ENCODE measurements at regions not wholly inside any gene's neighbourhood (a gene's known extent, or its start where the extent isn't known, plus 50 kb on each side); places are given as distances from the start of the nearest gene placed in this dataset.

GRCh38 chr10:107717046-107717445 is 552.5 kb upstream of the SORCS1 start:
- H3K9me3 Mint-ChIP-seq: peaks cover 2 to 33% (median 14%) of the 10 kb centered on the region in 6 donors
- DNase-seq: no peak
- no peak overlapping the region for H3K4me3 Mint-ChIP-seq
- no peaks in the 10 kb centered on the region for H3K4me1 Mint-ChIP-seq
- no peaks in the 10 kb centered on the region for H3K36me3 Mint-ChIP-seq
- peaks cover 0 to 3% (median 0%) of the 10 kb centered on the region in 3 donors for H3K27me3 Mint-ChIP-seq (ENCODE audit: low read depth in 3 of 3)
- no peak overlapping the region for H3K27ac Mint-ChIP-seq

DNA sequence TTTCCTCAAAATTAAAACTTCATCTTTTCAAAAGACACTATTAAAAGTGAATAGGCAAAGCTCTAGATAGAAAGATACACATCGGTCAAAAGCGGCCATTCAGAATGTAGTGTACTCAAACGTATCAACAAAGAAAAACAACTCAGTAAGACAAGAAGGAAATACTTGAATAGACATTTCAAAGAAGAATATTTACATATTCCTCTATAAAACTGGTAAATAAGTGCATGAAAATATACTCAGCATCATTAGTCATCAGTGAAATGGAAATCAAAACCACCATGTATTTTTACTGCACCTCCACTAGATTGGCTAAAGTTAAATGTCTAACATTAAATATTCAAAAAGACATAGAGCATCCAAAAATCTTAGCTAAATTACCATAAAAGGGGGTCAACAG is 551.1 kb upstream of the SORCS1 start:
- no peak for DNase-seq
- peaks cover 0 to 3% (median 0%) of the 10 kb centered on the region in 3 donors for H3K27me3 Mint-ChIP-seq (ENCODE audit: low read depth in 3 of 3)
- no peaks in the 10 kb centered on the region for H3K36me3 Mint-ChIP-seq
- no peak overlapping the region for H3K27ac Mint-ChIP-seq
- H3K4me1 Mint-ChIP-seq: no peaks in the 10 kb centered on the region
- peaks cover 6 to 26% (median 15%) of the 10 kb centered on the region in 6 donors for H3K9me3 Mint-ChIP-seq
- no peak overlapping the region for H3K4me3 Mint-ChIP-seq

GRCh38 chr10:107708981-107709380 is 544.5 kb upstream of the SORCS1 start:
- Mint-ChIP-seq H3K36me3 (no peaks in the 10 kb centered on the region), H3K4me1 (no peaks in the 10 kb centered on the region), H3K9me3 (peaks cover 4 to 12% (median 9%) of the 10 kb centered on the region in 6 donors), H3K27ac (no peak overlapping the region), H3K4me3 (no peak overlapping the region), H3K27me3 (ENCODE audit: low read depth in 3 of 3) (no peaks in the 10 kb centered on the region)
- DNase-seq: no peak

GRCh38 chr10:107706096-107706725 is 541.7 kb upstream of the SORCS1 start:
- Mint-ChIP-seq H3K27ac (no peak overlapping the region), H3K4me1 (no peaks in the 10 kb centered on the region), H3K9me3 (peaks cover 2 to 10% (median 6%) of the 10 kb centered on the region in 6 donors), H3K4me3 (no peak overlapping the region), H3K27me3 (ENCODE audit: low read depth in 3 of 3) (no peaks in the 10 kb centered on the region), H3K36me3 (no peaks in the 10 kb centered on the region)
- DNase-seq: no peak

GRCh38 chr10:107701943-107702342 is 537.4 kb upstream of the SORCS1 start:
- Mint-ChIP-seq H3K4me1 (no peaks in the 10 kb centered on the region), H3K4me3 (no peak overlapping the region), H3K27ac (no peak overlapping the region), H3K27me3 (ENCODE audit: low read depth in 3 of 3) (no peaks in the 10 kb centered on the region), H3K36me3 (no peaks in the 10 kb centered on the region), H3K9me3 (peaks cover 0 to 19% (median 5%) of the 10 kb centered on the region in 6 donors)
- no peak for DNase-seq

- DNase-seq: no peak
- Mint-ChIP-seq H3K36me3 (no peaks in the 10 kb centered on the region), H3K4me1 (no peaks in the 10 kb centered on the region), H3K27me3 (ENCODE audit: low read depth in 3 of 3) (peaks cover 0 to 5% (median 1%) of the 10 kb centered on the region in 3 donors), H3K27ac (no peak overlapping the region), H3K4me3 (no peak overlapping the region), H3K9me3 (peaks cover 0 to 15% (median 7%) of the 10 kb centered on the region in 6 donors)
These were observed 527.6 kb upstream of the SORCS1 start for GRCh38 chr10:107692072-107692471.

DNA sequence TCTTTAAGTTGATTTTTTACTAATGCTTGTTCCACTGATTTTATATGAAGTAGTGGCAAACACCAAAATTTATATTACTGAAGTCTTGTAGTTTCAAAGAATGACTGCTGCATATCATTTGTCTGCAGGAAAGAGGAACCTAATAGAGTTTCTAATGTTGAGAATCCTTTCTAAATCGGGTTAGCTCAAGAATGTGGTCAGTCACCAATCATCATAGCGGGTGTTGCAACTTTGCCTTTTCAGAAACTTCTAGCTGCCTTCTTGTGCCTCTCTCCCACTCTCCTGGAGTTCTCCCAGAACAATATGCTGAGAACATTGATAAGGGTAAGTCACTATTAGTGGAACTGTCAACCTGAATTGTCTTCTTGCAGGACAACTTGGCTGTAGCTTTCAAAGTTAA is 524.8 kb upstream of the SORCS1 start:
- Mint-ChIP-seq H3K9me3 (peaks cover 2 to 9% (median 8%) of the 10 kb centered on the region in 6 donors), H3K4me3 (no peak overlapping the region), H3K4me1 (no peaks in the 10 kb centered on the region), H3K27ac (no peak overlapping the region), H3K27me3 (ENCODE audit: low read depth in 3 of 3) (peaks cover 0 to 5% (median 1%) of the 10 kb centered on the region in 3 donors), H3K36me3 (no peaks in the 10 kb centered on the region)
- no peak for DNase-seq

DNA sequence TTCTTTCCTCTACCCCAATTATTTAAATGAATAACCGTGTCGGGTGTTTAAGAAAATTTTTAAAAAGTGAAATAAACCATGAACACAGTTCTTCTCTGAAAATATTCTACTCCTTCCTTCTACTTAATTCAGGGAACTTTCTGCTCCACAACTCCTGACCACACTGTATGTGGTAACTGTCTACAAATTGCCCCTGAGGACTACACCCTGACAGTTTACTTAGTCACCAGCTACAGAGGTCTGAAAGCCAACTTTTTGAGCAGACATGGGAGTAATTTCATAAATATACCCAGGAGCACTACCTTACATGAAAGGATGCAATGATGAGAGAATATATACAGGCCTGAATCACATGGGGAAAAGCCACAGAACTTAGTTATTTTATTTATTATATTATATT is 523.2 kb upstream of the SORCS1 start:
- no peak overlapping the region for H3K4me3 Mint-ChIP-seq

GRCh38 chr10:107686095-107686494 is 521.6 kb upstream of the SORCS1 start:
- H3K4me1 Mint-ChIP-seq: no peaks in the 10 kb centered on the region
- no peak overlapping the region for H3K4me3 Mint-ChIP-seq
- H3K27me3 Mint-ChIP-seq (ENCODE audit: low read depth in 3 of 3): peaks cover 0 to under 1% (median 0%) of the 10 kb centered on the region in 3 donors
- peaks cover 1 to 11% (median 7%) of the 10 kb centered on the region in 6 donors for H3K9me3 Mint-ChIP-seq
- H3K36me3 Mint-ChIP-seq: no peaks in the 10 kb centered on the region
- no peak overlapping the region for H3K27ac Mint-ChIP-seq
- DNase-seq: no peak

More for the DNA sequence above, 523.2 kb upstream of the SORCS1 start:
- Mint-ChIP-seq H3K27ac (no peak overlapping the region), H3K27me3 (ENCODE audit: low read depth in 3 of 3) (peaks cover 0 to 2% (median 1%) of the 10 kb centered on the region in 3 donors), H3K36me3 (no peaks in the 10 kb centered on the region), H3K9me3 (peaks cover 1 to 11% (median 4%) of the 10 kb centered on the region in 6 donors), H3K4me1 (no peaks in the 10 kb centered on the region)
- DNase-seq: no peak

GRCh38 chr10:107671960-107672359 is 507.5 kb upstream of the SORCS1 start:
- no peaks in the 10 kb centered on the region for H3K4me1 Mint-ChIP-seq
- H3K4me3 Mint-ChIP-seq: no peak overlapping the region
- no peaks in the 10 kb centered on the region for H3K27me3 Mint-ChIP-seq (ENCODE audit: low read depth in 3 of 3)
- peaks cover 0 to 23% (median 8%) of the 10 kb centered on the region in 6 donors for H3K9me3 Mint-ChIP-seq
- H3K36me3 Mint-ChIP-seq: no peaks in the 10 kb centered on the region
- DNase-seq: no peak
- no peak overlapping the region for H3K27ac Mint-ChIP-seq

GRCh38 chr10:107666214-107666613 is 501.7 kb upstream of the SORCS1 start:
- peaks cover 2 to 21% (median 11%) of the 10 kb centered on the region in 6 donors for H3K9me3 Mint-ChIP-seq
- no peak overlapping the region for H3K4me3 Mint-ChIP-seq
- H3K4me1 Mint-ChIP-seq: no peaks in the 10 kb centered on the region

DNA sequence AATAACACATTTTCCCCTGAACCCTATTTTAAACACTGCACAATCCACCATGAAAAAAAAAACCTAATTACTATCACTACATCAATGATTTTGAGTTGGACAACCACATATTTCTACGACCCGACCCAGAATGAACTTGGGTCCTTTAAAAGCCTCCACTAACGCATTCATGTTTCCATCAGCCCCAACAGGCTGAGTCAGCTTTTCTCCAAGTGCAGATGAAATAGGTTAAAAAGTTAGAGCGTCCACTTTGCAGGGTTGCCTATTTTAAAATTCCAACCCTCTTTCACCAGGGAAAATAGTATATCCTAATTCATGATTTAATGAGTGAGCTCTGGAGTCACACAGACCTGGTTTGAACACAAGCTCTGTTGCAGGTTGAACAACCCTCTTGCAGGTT is 501.0 kb upstream of the SORCS1 start:
- Mint-ChIP-seq H3K36me3 (no peaks in the 10 kb centered on the region), H3K9me3 (peaks cover 0 to 21% (median 11%) of the 10 kb centered on the region in 6 donors), H3K27me3 (ENCODE audit: low read depth in 3 of 3) (no peaks in the 10 kb centered on the region), H3K27ac (no peak overlapping the region), H3K4me3 (no peak overlapping the region), H3K4me1 (no peaks in the 10 kb centered on the region)
- DNase-seq: no peak

More at GRCh38 chr10:107666214-107666613, 501.7 kb upstream of the SORCS1 start:
- no peaks in the 10 kb centered on the region for H3K27me3 Mint-ChIP-seq (ENCODE audit: low read depth in 3 of 3)
- DNase-seq: no peak
- no peak overlapping the region for H3K27ac Mint-ChIP-seq
- no peaks in the 10 kb centered on the region for H3K36me3 Mint-ChIP-seq

DNA sequence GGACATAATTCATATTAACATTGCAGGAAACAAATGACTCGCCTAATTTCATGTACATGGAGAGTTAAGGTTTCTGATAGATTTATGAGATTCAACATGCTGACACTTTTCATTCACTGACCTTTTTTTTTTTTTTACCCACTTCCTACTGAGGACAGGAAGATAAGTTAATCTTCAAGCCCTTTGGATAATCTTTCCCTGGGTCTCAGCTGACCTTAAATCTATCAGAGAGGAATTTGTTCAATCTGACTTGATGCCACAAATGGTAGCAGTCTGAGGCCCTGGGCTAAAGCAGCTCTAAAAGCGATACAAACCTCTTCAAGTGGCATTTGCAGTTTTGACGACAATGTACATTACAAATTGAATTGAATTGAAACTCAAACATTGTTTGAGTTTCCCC is 493.3 kb upstream of the SORCS1 start:
- peaks cover 0 to 3% (median 0%) of the 10 kb centered on the region in 3 donors for H3K27me3 Mint-ChIP-seq (ENCODE audit: low read depth in 3 of 3)
- H3K36me3 Mint-ChIP-seq: no peaks in the 10 kb centered on the region
- H3K9me3 Mint-ChIP-seq: peaks cover 4 to 10% (median 6%) of the 10 kb centered on the region in 6 donors
- no peak for DNase-seq
- no peak overlapping the region for H3K4me3 Mint-ChIP-seq
- H3K27ac Mint-ChIP-seq: no peak overlapping the region
- peaks cover 8 to 22% of the 10 kb centered on the region in 2 donors for H3K4me1 Mint-ChIP-seq

DNA sequence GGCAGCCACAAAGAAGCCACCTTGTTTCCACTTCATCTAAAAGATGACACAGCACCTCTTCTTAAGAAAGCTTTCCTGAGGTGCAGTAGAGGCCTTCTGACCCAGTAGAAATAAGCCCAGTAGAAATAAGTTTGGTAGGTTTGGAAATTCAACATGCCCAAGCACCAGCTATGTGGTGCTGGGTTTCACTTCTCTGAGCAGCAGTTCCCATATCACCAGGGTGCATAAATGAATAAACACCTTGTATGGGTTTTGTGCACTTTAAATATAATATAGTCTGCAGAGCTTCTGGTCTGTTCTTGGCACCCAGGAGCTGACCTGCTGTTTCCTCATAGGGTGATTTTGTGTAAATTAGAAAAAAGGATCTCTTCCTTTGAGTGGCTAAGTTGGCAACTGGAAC is 492.4 kb upstream of the SORCS1 start:
- DNase-seq: no peak

More for the DNA sequence above, 492.4 kb upstream of the SORCS1 start:
- Mint-ChIP-seq H3K9me3 (peaks cover 4 to 8% (median 6%) of the 10 kb centered on the region in 6 donors), H3K27ac (no peak overlapping the region), H3K27me3 (ENCODE audit: low read depth in 3 of 3) (peaks cover 0 to 3% (median 0%) of the 10 kb centered on the region in 3 donors), H3K4me1 (peaks cover 8 to 24% of the 10 kb centered on the region in 2 donors), H3K4me3 (no peak overlapping the region), H3K36me3 (no peaks in the 10 kb centered on the region)
